HEK293 (cell line): ENCODE measurements at regions not wholly inside any gene's neighbourhood (a gene's known extent, or its start where the extent isn't known, plus 50 kb on each side); places are given as distances from the start of the nearest gene placed in this dataset.

Experiments used
- YY1 ChIP-seq: fragments of 450-650 bp; formaldehyde crosslinking; IDR thresholded peaks from 2 replicates; pipeline ENCODE4 v1.5.1; 2018; ENCODE audit warnings: missing biosample characterization, missing genetic modification characterization
- ZBTB49 ChIP-seq: fragments of 450-650 bp; formaldehyde crosslinking; IDR thresholded peaks from 2 replicates; pipeline ENCODE4 v1.5.1; 2016; ENCODE audit warnings: missing biosample characterization, missing genetic modification characterization, low read depth
- ZNF18 ChIP-seq: fragments of 450-650 bp; formaldehyde crosslinking; IDR thresholded peaks from 2 replicates; pipeline ENCODE4 v1.5.1; 2016; ENCODE audit warnings: missing biosample characterization, missing genetic modification characterization
- ZNF791 ChIP-seq: fragments of 450-650 bp; formaldehyde crosslinking; IDR thresholded peaks from 2 replicates; pipeline ENCODE4 v1.5.1; 2016; ENCODE audit warnings: missing biosample characterization, missing genetic modification characterization
- TF ChIP-seq, protein P1 (sequence below): fragments of 450-650 bp; formaldehyde crosslinking; IDR thresholded peaks from 2 replicates; pipeline ENCODE4 v1.5.1; 2016; ENCODE audit warnings: missing biosample characterization, missing genetic modification characterization
- TF ChIP-seq, protein P2 (sequence below): fragments of 450-650 bp; formaldehyde crosslinking; IDR thresholded peaks from 2 replicates; pipeline ENCODE4 v1.5.1; 2016; ENCODE audit warnings: missing biosample characterization, missing genetic modification characterization

GRCh38 chr1:55913565-55913964 is 665.8 kb downstream of the PLPP3 start:
- TF ChIP-seq YY1 (tag by site-specific recombination) = no peak
- no peak for TF ChIP-seq ZNF791 (tag by site-specific recombination)
- TF ChIP-seq, protein P1, sequence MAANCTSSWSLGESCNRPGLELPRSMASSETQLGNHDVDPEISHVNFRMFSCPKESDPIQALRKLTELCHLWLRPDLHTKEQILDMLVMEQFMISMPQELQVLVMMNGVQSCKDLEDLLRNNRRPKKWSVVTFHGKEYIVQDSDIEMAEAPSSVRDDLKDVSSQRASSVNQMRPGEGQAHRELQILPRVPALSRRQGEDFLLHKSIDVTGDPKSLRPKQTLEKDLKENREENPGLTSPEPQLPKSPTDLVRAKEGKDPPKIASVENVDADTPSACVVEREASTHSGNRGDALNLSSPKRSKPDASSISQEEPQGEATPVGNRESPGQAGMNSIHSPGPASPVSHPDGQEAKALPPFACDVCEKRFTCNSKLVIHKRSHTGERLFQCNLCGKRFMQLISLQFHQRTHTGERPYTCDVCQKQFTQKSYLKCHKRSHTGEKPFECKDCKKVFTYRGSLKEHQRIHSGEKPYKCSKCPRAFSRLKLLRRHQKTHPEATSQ = no peak
- TF ChIP-seq, protein P2, sequence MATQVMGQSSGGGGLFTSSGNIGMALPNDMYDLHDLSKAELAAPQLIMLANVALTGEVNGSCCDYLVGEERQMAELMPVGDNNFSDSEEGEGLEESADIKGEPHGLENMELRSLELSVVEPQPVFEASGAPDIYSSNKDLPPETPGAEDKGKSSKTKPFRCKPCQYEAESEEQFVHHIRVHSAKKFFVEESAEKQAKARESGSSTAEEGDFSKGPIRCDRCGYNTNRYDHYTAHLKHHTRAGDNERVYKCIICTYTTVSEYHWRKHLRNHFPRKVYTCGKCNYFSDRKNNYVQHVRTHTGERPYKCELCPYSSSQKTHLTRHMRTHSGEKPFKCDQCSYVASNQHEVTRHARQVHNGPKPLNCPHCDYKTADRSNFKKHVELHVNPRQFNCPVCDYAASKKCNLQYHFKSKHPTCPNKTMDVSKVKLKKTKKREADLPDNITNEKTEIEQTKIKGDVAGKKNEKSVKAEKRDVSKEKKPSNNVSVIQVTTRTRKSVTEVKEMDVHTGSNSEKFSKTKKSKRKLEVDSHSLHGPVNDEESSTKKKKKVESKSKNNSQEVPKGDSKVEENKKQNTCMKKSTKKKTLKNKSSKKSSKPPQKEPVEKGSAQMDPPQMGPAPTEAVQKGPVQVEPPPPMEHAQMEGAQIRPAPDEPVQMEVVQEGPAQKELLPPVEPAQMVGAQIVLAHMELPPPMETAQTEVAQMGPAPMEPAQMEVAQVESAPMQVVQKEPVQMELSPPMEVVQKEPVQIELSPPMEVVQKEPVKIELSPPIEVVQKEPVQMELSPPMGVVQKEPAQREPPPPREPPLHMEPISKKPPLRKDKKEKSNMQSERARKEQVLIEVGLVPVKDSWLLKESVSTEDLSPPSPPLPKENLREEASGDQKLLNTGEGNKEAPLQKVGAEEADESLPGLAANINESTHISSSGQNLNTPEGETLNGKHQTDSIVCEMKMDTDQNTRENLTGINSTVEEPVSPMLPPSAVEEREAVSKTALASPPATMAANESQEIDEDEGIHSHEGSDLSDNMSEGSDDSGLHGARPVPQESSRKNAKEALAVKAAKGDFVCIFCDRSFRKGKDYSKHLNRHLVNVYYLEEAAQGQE (tag by site-specific recombination) = no peak
- TF ChIP-seq ZBTB49 = no peak
- TF ChIP-seq ZNF18 (tag by site-specific recombination) = no peak
